OCI-LY1 (cell line): ENCODE measurements at regions not wholly inside any gene's neighbourhood (a gene's known extent, or its start where the extent isn't known, plus 50 kb on each side); places are given as distances from the start of the nearest gene placed in this dataset.

Source experiments
- H2AFZ ChIP-seq: fragments of 200-600 bp; sonication (generic), shearing (Covaris generic); 2 replicates; pipeline ENCODE4 v1.6.0; 2014; ENCODE audit warnings: antibody characterized with exemption, mild to moderate bottlenecking, low read length
- H3F3A ChIP-seq: fragments of 200-600 bp; sonication (generic), shearing (Covaris generic); 2 replicates; pipeline ENCODE4 v1.6.0; 2014; ENCODE audit warnings: mild to moderate bottlenecking, antibody characterized with exemption, low read length, moderate library complexity; ENCODE audit not compliant: insufficient read depth
- H3K27ac ChIP-seq: fragments of 200-600 bp; sonication (generic); 2 replicates; pipeline ENCODE4 v1.5.1; 2014; ENCODE audit warnings: low read length, mixed run types, mild to moderate bottlenecking, low read depth; ENCODE audit not compliant: poor library complexity, severe bottlenecking
- H3K27me3 ChIP-seq: fragments of 200-600 bp; sonication (generic); 2 replicates; pipeline ENCODE4 v1.6.0; 2014; ENCODE audit warnings: antibody characterized with exemption, mild to moderate bottlenecking, low read length, moderate library complexity; ENCODE audit not compliant: insufficient read depth
- H3K36me3 ChIP-seq: fragments of 200-600 bp; sonication (generic); 2 replicates; pipeline ENCODE4 v1.6.1; 2014; ENCODE audit warnings: mild to moderate bottlenecking, antibody characterized with exemption, low read length, moderate library complexity, mixed read lengths; ENCODE audit not compliant: insufficient read depth
- H3K4me1 ChIP-seq: fragments of 200-600 bp; sonication (generic); 2 replicates; pipeline ENCODE4 v1.5.1; 2014; ENCODE audit warnings: mild to moderate bottlenecking, low read length, moderate library complexity; ENCODE audit not compliant: insufficient read depth, severe bottlenecking
- H3K4me2 ChIP-seq: fragments of 200-600 bp; sonication (generic), shearing (Covaris generic); 2 replicates; pipeline ENCODE4 v1.6.1; 2014; ENCODE audit warnings: low read length
- H3K4me3 ChIP-seq: fragments of 200-600 bp; sonication (generic); 2 replicates; pipeline ENCODE4 v1.5.1; 2014; ENCODE audit warnings: low read length, low read depth, mild to moderate bottlenecking, mixed read lengths; ENCODE audit not compliant: poor library complexity, severe bottlenecking
- H3K79me2 ChIP-seq: fragments of 200-600 bp; shearing (Covaris generic); 2 replicates; pipeline ENCODE4 v1.6.1; 2016; ENCODE audit warnings: mixed run types, low read length, mixed read lengths; ENCODE audit not compliant: insufficient read depth
- H3K9ac ChIP-seq: fragments of 200-600 bp; sonication (generic), shearing (Covaris generic); 2 replicates; pipeline ENCODE4 v1.6.1; 2014; ENCODE audit warnings: mild to moderate bottlenecking, low read length, mixed read lengths
- H3K9me2 ChIP-seq: fragments of 200-600 bp; sonication (generic), shearing (Covaris generic); 2 replicates; pipeline ENCODE4 v1.6.1; 2014; ENCODE audit warnings: low read depth, mild to moderate bottlenecking, low read length, mixed read lengths
- H3K9me3 ChIP-seq: fragments of 200-600 bp; shearing (Covaris generic); 2 replicates; pipeline ENCODE4 v1.6.1; 2014; ENCODE audit warnings: low read length, mixed read lengths
- H4K20me1 ChIP-seq: fragments of 200-600 bp; sonication (generic), shearing (Covaris generic); 2 replicates; pipeline ENCODE4 v1.6.0; 2016; ENCODE audit warnings: mild to moderate bottlenecking, low read length; ENCODE audit not compliant: insufficient read depth
- CTCF ChIP-seq: fragments of 200-600 bp; sonication (generic), shearing (Covaris generic); IDR thresholded peaks from 2 replicates; pipeline ENCODE4 v1.5.1; 2017; ENCODE audit warnings: mild to moderate bottlenecking, antibody characterized with exemption, low read length, moderate library complexity, mixed read lengths
- EZH2 ChIP-seq: fragments of 200-600 bp; sonication (generic), shearing (Covaris generic); IDR thresholded peaks from 2 replicates; pipeline ENCODE4 v1.8.0; 2017; ENCODE audit warnings: borderline replicate concordance, mixed run types, mild to moderate bottlenecking, antibody characterized with exemption, low read length, moderate library complexity, mixed read lengths

GRCh38 chr13:64867856-64868255 is 2362.3 kb downstream of the PCDH9 start:
- Histone ChIP-seq H3K9me3 (peaks cover 1% of the 10 kb centered on the region), H2AFZ (peak overlapping the region; percentile 56; the same call in 1 of the 2 replicates), H3K4me1 (no peaks in the 10 kb centered on the region), H3K9me2 (no peaks in the 10 kb centered on the region), H3K36me3 (no peaks in the 10 kb centered on the region), H4K20me1 (no peaks in the 10 kb centered on the region), H3K9ac (no peak overlapping the region), H3K4me3 (no peak overlapping the region), H3K27me3 (no peaks in the 10 kb centered on the region), H3K27ac (no peak overlapping the region), H3K4me2 (no peak overlapping the region), H3K79me2 (no peaks in the 10 kb centered on the region), H3F3A (no peaks in the 10 kb centered on the region)
- TF ChIP-seq CTCF, result no peak
- no peak for TF ChIP-seq EZH2

GRCh38 chr13:64866331-64866730 is 2363.8 kb downstream of the PCDH9 start:
- H3K9me3 ChIP-seq, result no peaks in the 10 kb centered on the region; the same call in 1 of the 2 replicates
- no peak overlapping the region for H3K27ac ChIP-seq
- H2AFZ ChIP-seq, result no peak overlapping the region
- no peaks in the 10 kb centered on the region for H3K79me2 ChIP-seq
- no peaks in the 10 kb centered on the region for H3K27me3 ChIP-seq
- H3K9me2 ChIP-seq, result no peaks in the 10 kb centered on the region
- TF ChIP-seq EZH2 (no peak), CTCF (no peak)
- no peak overlapping the region for H3K4me2 ChIP-seq
- no peak overlapping the region for H3K4me3 ChIP-seq
- no peaks in the 10 kb centered on the region for H3K36me3 ChIP-seq
- no peaks in the 10 kb centered on the region for H3F3A ChIP-seq
- no peaks in the 10 kb centered on the region for H3K4me1 ChIP-seq
- no peak overlapping the region for H3K9ac ChIP-seq
- H4K20me1 ChIP-seq, result no peaks in the 10 kb centered on the region

- no peak overlapping the region for H3K4me3 ChIP-seq
- H3K9ac ChIP-seq, result no peak overlapping the region
- no peaks in the 10 kb centered on the region for H4K20me1 ChIP-seq
- H3K4me1 ChIP-seq, result peaks cover 4% of the 10 kb centered on the region
- H3K79me2 ChIP-seq, result no peaks in the 10 kb centered on the region
- H3K27ac ChIP-seq, result no peak overlapping the region
- TF ChIP-seq EZH2 (no peak), CTCF (no peak)
- H3K36me3 ChIP-seq, result no peaks in the 10 kb centered on the region
- H3K9me2 ChIP-seq, result no peaks in the 10 kb centered on the region
- H3K27me3 ChIP-seq, result no peaks in the 10 kb centered on the region
- peaks cover 4% of the 10 kb centered on the region for H3K9me3 ChIP-seq
- H2AFZ ChIP-seq, result peak overlapping the region; percentile 15; the same call in 1 of the 2 replicates
- no peaks in the 10 kb centered on the region for H3F3A ChIP-seq
- no peak overlapping the region for H3K4me2 ChIP-seq
Measured at GRCh38 chr13:64855506-64855905, 2374.6 kb downstream of the PCDH9 start.
